Upper lobe of right lung (tissue), 1 donor: ENCODE measurements at regions not wholly inside any gene's neighbourhood (a gene's known extent, or its start where the extent isn't known, plus 50 kb on each side); places are given as distances from the start of the nearest gene placed in this dataset.

ENCODE experiments used
- ATAC-seq: fragments of 200-7000 bp; cut with Tn5 transposase; one replicate; pipeline ENCODE4 v1.9.1; 2020; ENCODE audit warnings: mild to moderate bottlenecking, moderate library complexity
- DNase-seq: peaks from one replicate; pipeline ENCODE4 v3.0.0-alpha.2; 2020
- H3K27ac ChIP-seq: fragments of 200-600 bp; one replicate; pipeline ENCODE4 v1.8.0; 2022
- H3K27me3 ChIP-seq: fragments of 200-600 bp; one replicate; pipeline ENCODE4 v1.8.0; 2022; ENCODE audit warnings: mild to moderate bottlenecking
- H3K36me3 ChIP-seq: fragments of 200-600 bp; one replicate; pipeline ENCODE4 v1.8.0; 2022
- H3K4me1 ChIP-seq: fragments of 200-600 bp; one replicate; pipeline ENCODE4 v1.8.0; 2022
- H3K4me3 ChIP-seq: fragments of 200-600 bp; one replicate; pipeline ENCODE4 v1.8.0; 2022; ENCODE audit warnings: mild to moderate bottlenecking
- H3K9me3 ChIP-seq: fragments of 200-600 bp; one replicate; pipeline ENCODE4 v1.8.0; 2022
- CTCF ChIP-seq: fragments of 200-600 bp; IDR thresholded peaks from one replicate; pipeline ENCODE4 v1.8.0; 2022; ENCODE audit warnings: antibody characterized with exemption
- intact Hi-C: fragments of 100-400 bp; cut with DNase I; formaldehyde crosslinking; loops from one replicate; pipeline ENCODE4 v1.11.0; 2022
- donor health status: DM: no; HTN: yes; CAD: no; lungs with severe emphysema.

- Histone ChIP-seq H3K4me1 (peaks cover 3% of the 10 kb centered on the region), H3K27me3 (no peaks in the 10 kb centered on the region), H3K27ac (no peak overlapping the region), H3K4me3 (no peak overlapping the region), H3K36me3 (no peaks in the 10 kb centered on the region), H3K9me3 (peaks cover 23% of the 10 kb centered on the region)
- ATAC-seq = no peak
- intact Hi-C loops = no loop called here
- TF ChIP-seq CTCF = no peak
- DNase-seq = no peak
Measured at GRCh38 chr12:65536351-65536750, 257.9 kb downstream of the MSRB3 start.

GRCh38 chr12:65536876-65537681 lies 258.6 kb downstream of the MSRB3 start:
- peaks cover 25% of the 10 kb centered on the region for H3K9me3 ChIP-seq
- peak; percentile 67 for ATAC-seq
- no peaks in the 10 kb centered on the region for H3K27me3 ChIP-seq
- H3K4me1 ChIP-seq = peaks cover 3% of the 10 kb centered on the region
- no peak overlapping the region for H3K4me3 ChIP-seq
- DNase-seq = no peak
- intact Hi-C loops = no loop called here
- no peak overlapping the region for H3K27ac ChIP-seq
- no peaks in the 10 kb centered on the region for H3K36me3 ChIP-seq
- no peak for TF ChIP-seq CTCF

- Histone ChIP-seq H3K36me3 (no peaks in the 10 kb centered on the region), H3K4me3 (no peak overlapping the region), H3K9me3 (peaks cover 25% of the 10 kb centered on the region), H3K27me3 (no peaks in the 10 kb centered on the region), H3K4me1 (peaks cover 3% of the 10 kb centered on the region), H3K27ac (no peak overlapping the region)
- no peak for TF ChIP-seq CTCF
- no peak for ATAC-seq
- intact Hi-C loops = no loop called here
- no peak for DNase-seq
Measured at GRCh38 chr12:65537978-65538377, 259.5 kb downstream of the MSRB3 start.

- H3K27me3 ChIP-seq = no peaks in the 10 kb centered on the region
- H3K27ac ChIP-seq = no peak overlapping the region
- H3K4me3 ChIP-seq = no peak overlapping the region
- peaks cover 3% of the 10 kb centered on the region for H3K4me1 ChIP-seq
- ATAC-seq (peak; percentile 76), DNase-seq (no peak)
- H3K36me3 ChIP-seq = no peaks in the 10 kb centered on the region
- TF ChIP-seq CTCF = no peak
- H3K9me3 ChIP-seq = peaks cover 25% of the 10 kb centered on the region
- intact Hi-C loops = no loop called here
Measured at GRCh38 chr12:65539023-65539422, 260.5 kb downstream of the MSRB3 start.

GRCh38 chr12:65540140-65540539 lies 261.7 kb downstream of the MSRB3 start:
- ATAC-seq = no peak
- intact Hi-C loops = no loop called here
- no peaks in the 10 kb centered on the region for H3K36me3 ChIP-seq
- no peak overlapping the region for H3K4me3 ChIP-seq
- peaks cover 25% of the 10 kb centered on the region for H3K9me3 ChIP-seq
- H3K27me3 ChIP-seq = no peaks in the 10 kb centered on the region
- no peak for TF ChIP-seq CTCF
- DNase-seq = no peak
- peaks cover 3% of the 10 kb centered on the region for H3K4me1 ChIP-seq
- H3K27ac ChIP-seq = no peak overlapping the region
